ENCODE measurements at regions not wholly inside any gene's neighbourhood (a gene's known extent, or its start where the extent isn't known, plus 50 kb on each side); places are given as distances from the start of the nearest gene placed in this dataset.

DNA sequence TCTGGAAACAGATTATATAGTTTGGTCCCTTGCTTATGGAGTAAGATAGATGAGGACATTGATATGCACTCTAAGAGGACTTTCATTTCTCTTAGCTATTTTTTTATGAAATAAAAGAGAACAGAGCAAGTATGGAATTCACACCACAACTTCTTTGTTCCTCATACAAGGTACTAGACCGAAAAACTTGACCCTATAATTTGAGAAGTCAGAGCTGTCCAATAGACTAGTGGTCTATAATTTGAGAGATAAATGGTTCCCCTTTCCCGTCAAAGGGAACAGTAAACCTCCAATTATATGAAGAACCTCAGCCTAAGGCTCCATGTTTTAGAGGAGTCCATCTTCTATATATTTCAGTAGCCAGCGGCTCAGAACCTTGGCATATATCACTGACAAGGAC lies 58.5 kb upstream of the HIF1A start:
- no peaks in the 10 kb centered on the region for H3K36me3 ChIP-seq
- H3K27me3 ChIP-seq, result no peaks in the 10 kb centered on the region
- TF ChIP-seq POLR2A (IDR thresholded peaks at IDR 0.05), result no peak
- TF ChIP-seq, protein P1, sequence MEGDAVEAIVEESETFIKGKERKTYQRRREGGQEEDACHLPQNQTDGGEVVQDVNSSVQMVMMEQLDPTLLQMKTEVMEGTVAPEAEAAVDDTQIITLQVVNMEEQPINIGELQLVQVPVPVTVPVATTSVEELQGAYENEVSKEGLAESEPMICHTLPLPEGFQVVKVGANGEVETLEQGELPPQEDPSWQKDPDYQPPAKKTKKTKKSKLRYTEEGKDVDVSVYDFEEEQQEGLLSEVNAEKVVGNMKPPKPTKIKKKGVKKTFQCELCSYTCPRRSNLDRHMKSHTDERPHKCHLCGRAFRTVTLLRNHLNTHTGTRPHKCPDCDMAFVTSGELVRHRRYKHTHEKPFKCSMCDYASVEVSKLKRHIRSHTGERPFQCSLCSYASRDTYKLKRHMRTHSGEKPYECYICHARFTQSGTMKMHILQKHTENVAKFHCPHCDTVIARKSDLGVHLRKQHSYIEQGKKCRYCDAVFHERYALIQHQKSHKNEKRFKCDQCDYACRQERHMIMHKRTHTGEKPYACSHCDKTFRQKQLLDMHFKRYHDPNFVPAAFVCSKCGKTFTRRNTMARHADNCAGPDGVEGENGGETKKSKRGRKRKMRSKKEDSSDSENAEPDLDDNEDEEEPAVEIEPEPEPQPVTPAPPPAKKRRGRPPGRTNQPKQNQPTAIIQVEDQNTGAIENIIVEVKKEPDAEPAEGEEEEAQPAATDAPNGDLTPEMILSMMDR (IDR thresholded peaks at IDR 0.05), result no peak
- H3K9me3 ChIP-seq, result no peaks in the 10 kb centered on the region
- H3K4me3 ChIP-seq, result no peak overlapping the region
- no peak for DNase-seq
- H3K27ac ChIP-seq, result no peak overlapping the region
- H3K4me1 ChIP-seq, result no peaks in the 10 kb centered on the region

DNA sequence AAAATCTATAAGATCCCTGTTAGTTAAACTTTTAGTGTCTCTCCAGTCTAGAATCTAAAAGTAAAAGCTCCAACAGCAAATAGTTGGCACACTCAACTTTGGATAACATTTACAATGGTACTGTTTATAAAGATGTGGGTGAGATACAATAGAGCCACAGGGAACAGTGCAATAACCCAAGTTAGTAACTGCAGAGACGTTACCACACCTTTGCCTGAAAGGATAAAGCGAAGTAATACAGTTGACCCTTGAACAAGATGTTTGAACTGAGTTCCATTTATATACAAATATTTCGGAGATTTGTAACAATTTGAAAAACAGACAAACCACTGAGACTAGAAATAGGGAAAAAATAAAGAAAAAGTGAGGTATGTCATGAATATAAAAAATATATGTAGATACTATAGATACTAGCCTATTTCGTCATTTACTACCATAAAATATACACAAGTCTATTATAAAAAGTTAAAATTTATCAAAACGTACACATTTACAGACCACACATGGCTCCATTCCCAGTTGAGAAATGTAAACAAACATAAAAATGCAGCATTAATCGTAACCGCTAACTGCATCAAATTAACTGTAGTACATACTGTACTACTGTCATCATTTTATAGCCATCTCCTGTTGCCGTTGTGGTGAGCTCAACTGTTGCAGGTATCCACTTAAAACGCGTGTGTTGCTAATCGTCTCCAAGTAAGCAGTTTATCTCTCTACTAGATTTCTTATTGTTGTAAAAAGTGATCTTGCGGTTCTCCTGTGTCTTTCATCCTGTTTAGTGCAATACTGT lies 56.5 kb upstream of the HIF1A start:
- DNase-seq, result no peak
- Histone ChIP-seq H3K9me3 (no peaks in the 10 kb centered on the region), H3K4me3 (no peak overlapping the region), H3K27ac (no peak overlapping the region), H3K4me1 (no peaks in the 10 kb centered on the region), H3K27me3 (no peaks in the 10 kb centered on the region), H3K36me3 (no peaks in the 10 kb centered on the region)
- TF ChIP-seq POLR2A (IDR thresholded peaks at IDR 0.05), result no peak
- TF ChIP-seq, protein P1 (IDR thresholded peaks at IDR 0.05), result no peak

DNA sequence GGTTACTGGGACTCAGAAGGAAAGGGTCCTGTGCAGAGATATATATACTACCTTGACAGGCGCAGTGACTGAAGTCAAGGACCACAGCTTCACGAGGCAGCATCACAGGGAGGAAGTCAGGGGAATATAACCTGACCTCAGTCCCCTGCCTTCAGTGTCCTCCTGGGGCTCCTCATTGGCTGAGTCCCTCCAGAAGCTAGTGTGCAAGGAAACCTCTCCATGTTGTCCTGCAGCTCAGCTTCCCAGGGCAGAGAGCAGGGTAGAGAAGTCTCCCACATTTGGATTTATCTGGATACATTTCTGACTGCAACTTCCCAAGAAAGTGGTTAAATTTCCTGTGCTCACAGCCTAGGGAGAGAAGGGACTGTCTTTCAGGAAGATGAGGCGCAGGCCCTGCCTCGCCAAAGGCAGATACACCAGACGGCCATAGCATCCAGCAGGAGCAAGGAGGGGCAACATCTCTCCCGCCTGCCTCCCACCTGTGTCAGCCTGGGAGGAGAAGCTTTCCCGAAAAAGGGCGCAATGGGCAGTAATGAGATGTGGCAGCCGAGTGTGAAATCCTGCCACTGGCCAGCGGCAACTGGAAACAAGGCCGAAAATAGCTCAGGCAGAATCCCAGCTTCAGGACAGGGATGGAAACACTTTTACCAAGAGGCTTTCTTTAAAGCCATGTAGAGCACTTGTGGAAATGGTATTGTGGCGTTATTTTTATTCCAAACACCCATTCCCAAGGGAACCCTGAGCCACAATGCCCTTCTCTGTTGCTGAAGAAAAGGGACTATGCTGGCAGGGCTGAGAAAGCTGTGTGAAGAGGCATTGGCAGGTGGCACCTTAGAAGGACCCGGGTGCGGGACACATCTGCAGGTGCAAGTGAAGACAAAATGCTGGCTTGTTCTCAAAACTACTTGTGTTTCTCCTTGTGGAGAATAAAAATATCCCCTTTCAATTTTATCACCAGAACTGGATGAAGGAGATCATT lies 54.9 kb upstream of the HIF1A start:
- no peaks in the 10 kb centered on the region for H3K4me1 ChIP-seq

DNA sequence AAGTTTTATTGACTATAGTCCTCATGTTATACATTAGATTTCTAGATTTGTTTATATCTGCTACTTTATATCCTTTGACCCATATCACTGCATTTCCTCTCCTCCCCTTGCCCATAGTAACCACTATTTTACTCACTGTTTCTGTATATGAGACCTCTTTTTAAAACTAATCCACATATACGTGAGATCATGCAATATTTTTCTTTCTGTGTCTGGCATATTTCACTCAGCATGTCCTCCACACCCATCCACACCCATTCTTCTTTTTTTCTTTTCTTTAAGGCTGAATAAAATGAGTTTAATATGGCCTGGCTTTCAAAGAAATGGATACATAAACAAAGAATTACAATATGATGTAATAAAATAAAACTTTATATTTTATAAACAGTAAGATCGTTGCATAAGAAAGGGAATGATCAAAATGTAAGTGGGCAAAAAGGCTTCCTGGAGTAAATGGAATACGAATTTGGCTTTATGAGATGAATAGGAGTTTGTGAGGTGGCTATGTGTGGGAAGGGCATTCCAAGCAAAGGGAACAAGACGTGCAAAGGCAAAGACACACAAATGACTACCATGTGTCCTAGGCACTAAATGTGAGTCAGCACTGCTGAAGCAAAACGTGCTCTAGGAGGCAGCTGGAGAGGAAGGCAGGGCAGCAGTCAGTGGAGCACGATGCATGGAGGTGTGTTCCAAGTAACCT lies 53.2 kb upstream of the HIF1A start:
- no peak for DNase-seq
- Histone ChIP-seq H3K36me3 (no peaks in the 10 kb centered on the region), H3K9me3 (no peaks in the 10 kb centered on the region)

More for the DNA sequence above, 54.9 kb upstream of the HIF1A start:
- Histone ChIP-seq H3K36me3 (no peaks in the 10 kb centered on the region), H3K4me3 (no peak overlapping the region), H3K9me3 (no peaks in the 10 kb centered on the region), H3K27ac (no peak overlapping the region), H3K27me3 (no peaks in the 10 kb centered on the region)
- no peak for TF ChIP-seq POLR2A (IDR thresholded peaks at IDR 0.05)
- TF ChIP-seq, protein P1 (IDR thresholded peaks at IDR 0.05), result no peak
- no peak for DNase-seq

DNA sequence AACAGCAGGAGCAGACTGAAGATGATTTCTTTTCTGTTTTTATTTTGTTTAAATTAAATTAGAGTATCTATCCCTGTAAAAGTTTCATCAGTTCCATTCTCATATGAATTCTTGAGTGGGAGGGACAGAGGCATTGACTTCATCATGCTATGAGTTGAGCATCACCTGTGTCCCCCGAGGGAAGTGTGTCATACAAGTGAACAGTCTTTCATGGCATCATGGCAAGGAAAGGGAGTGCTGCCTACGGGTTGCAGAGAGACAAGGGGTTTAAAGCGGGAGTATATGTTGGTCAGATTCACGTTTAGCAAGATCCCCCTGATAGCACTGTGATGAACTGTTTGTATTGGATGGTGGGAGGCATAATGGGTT lies 52.7 kb upstream of the HIF1A start:
- TF ChIP-seq POLR2A (IDR thresholded peaks at IDR 0.05), result no peak
- TF ChIP-seq, protein P1 (IDR thresholded peaks at IDR 0.05), result no peak
- H3K4me1 ChIP-seq, result no peaks in the 10 kb centered on the region
- no peaks in the 10 kb centered on the region for H3K27me3 ChIP-seq
- no peak overlapping the region for H3K4me3 ChIP-seq
- no peak overlapping the region for H3K27ac ChIP-seq
- H3K9me3 ChIP-seq, result no peaks in the 10 kb centered on the region
- H3K36me3 ChIP-seq, result no peaks in the 10 kb centered on the region
- DNase-seq, result no peak

More for the DNA sequence above, 53.2 kb upstream of the HIF1A start:
- Histone ChIP-seq H3K4me1 (no peaks in the 10 kb centered on the region), H3K27me3 (no peaks in the 10 kb centered on the region), H3K27ac (no peak overlapping the region), H3K4me3 (no peak overlapping the region)
- TF ChIP-seq POLR2A (IDR thresholded peaks at IDR 0.05), result no peak
- TF ChIP-seq, protein P1 (IDR thresholded peaks at IDR 0.05), result no peak

All from Peyer's patch (tissue), 4 donors.